Activated CD4-positive, alpha-beta T cell treated with anti-CD3 and anti-CD28 coated beads, Interleukin-10, Interleukin-2, amounts not matched to agents 100 ng/mL and 50 ng/mL, durations not matched to agents 16 hours and 8 hours (primary cell): ENCODE measurements at regions not wholly inside any gene's neighbourhood (a gene's known extent, or its start where the extent isn't known, plus 50 kb on each side); places are given as distances from the start of the nearest gene placed in this dataset.

Experiments used
- DNase-seq: peaks from one replicate; pipeline ENCODE4 v3.0.0-alpha.2; 2020

- no peak for DNase-seq
Measured at GRCh38 chr12:84660139-84660538, 252.5 kb downstream of the SLC6A15 start.

GRCh38 chr12:84658877-84659276 is 253.7 kb downstream of the SLC6A15 start:
- no peak for DNase-seq

DNA sequence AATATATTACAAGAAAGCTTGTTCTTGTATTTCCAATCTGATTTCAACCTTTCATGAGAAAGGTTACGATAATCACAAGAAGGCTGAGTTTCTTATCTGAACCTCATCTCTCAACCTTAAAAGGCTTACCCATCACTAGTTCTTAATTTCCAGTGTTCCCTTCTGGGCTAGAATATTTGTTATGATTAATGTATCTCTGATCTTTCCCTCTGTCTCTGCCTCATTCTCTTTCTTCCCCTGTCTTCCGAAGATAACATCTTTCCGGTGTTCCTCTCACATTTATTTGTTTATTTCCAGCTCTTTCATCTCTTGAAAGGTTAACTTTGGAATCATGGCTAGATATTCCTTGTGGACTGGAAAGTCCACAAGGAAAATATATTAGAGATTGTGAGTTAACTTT is 255.9 kb downstream of the SLC6A15 start:
- no peak for DNase-seq

GRCh38 chr12:84653482-84653881 is 259.1 kb downstream of the SLC6A15 start:
- no peak for DNase-seq

GRCh38 chr12:84648425-84648824 is 264.2 kb downstream of the SLC6A15 start:
- DNase-seq: no peak

GRCh38 chr12:84644908-84645307 is 267.7 kb downstream of the SLC6A15 start:
- no peak for DNase-seq

GRCh38 chr12:84643993-84644392 is 268.6 kb downstream of the SLC6A15 start:
- DNase-seq: no peak

DNA sequence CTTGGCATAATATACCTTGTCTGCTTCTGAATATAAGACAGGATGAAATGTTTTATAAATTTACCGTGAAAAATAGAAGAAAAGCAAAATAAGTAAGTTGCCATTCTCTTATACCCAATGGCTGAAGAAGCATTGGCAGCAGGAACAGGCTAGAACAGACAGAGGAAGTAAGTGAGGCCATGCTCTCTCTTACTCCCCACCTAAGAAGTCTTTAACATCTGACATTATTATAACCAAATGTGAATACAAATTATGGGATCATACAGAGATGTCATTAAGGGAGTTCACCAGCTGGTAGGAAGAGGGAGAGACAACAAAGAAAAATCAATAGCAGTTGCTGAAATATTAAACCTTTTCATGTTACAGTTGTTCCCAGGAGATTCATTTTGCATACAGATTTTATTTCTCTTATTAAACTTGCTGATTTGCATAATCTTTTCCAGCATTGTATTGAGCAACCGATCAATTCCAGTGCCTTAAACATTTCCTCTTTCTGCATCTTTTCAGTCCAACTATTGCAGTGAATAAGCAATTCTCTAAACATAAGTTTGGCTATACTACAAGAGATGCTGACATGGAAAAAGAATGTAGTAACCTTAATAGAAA is 270.6 kb downstream of the SLC6A15 start:
- DNase-seq: no peak

- DNase-seq: no peak
Measured at GRCh38 chr12:84638811-84639368, 273.7 kb downstream of the SLC6A15 start.

GRCh38 chr12:84637926-84638325 is 274.7 kb downstream of the SLC6A15 start:
- no peak for DNase-seq

DNA sequence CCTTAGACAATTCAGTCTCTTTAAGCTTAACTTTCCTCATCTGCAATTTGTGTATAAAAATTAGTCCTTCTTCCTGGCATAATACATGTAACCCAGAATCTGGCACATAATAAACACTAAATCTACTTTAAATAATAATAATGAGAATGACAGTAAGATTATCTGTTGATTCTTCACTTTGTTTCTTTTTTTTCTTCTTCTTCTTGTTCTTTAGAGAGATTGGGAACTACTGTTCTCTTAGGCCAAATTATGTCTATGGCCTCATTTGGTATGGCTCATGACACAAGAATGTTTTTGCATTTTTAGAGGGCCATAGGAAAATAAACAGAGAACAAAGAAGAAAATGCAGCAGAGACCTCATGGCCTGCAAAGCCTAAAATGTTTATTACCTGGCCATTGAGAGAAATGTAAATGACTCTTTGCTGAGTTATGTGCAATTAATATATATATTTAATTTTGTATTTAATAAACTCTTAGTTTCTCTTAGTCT is 275.8 kb downstream of the SLC6A15 start:
- DNase-seq: no peak

DNA sequence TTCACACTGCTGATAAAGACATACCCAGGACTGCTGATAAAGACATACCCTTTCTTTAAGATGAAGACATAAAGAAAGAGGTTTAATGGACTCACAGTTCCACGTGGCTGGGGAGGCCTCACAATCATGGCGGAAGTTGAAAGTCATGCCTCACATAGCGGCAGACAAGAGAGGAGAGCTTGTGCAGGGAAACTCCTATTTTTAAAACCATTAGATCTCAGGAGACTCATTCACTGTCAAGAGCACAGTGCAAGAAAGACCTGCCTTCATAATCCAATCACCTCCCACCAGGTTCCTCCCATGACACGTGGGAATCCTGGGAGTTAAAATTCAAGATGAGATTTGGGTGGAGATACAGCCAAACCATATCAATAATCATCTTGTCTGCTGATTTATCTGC is 278.1 kb downstream of the SLC6A15 start:
- DNase-seq: no peak

DNA sequence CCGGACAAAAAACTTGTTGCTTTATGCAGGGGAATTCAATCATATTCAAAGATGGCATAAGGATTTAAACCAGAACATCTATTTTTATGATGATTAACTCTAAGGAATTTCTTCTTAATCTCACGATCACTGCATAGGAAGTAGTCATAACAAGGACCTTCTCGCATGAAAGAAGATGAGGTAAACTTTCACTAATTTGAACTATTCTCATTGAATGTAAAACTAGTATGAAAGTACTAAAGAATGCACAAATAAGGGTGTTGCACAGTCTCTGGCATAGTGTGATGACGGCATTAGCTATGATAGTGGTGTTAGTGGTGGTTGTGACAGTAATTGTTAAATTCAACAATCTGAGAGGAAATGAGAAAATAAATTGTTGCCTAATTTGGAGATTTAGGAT is 280.0 kb downstream of the SLC6A15 start:
- DNase-seq: no peak

- no peak for DNase-seq
Measured at GRCh38 chr12:84631020-84631419, 281.6 kb downstream of the SLC6A15 start.

GRCh38 chr12:84627593-84627992 is 285.0 kb downstream of the SLC6A15 start:
- no peak for DNase-seq

- no peak for DNase-seq
Measured at GRCh38 chr12:84624601-84625000, 288.0 kb downstream of the SLC6A15 start.

GRCh38 chr12:84619053-84619571 is 293.5 kb downstream of the SLC6A15 start:
- DNase-seq: no peak

DNA sequence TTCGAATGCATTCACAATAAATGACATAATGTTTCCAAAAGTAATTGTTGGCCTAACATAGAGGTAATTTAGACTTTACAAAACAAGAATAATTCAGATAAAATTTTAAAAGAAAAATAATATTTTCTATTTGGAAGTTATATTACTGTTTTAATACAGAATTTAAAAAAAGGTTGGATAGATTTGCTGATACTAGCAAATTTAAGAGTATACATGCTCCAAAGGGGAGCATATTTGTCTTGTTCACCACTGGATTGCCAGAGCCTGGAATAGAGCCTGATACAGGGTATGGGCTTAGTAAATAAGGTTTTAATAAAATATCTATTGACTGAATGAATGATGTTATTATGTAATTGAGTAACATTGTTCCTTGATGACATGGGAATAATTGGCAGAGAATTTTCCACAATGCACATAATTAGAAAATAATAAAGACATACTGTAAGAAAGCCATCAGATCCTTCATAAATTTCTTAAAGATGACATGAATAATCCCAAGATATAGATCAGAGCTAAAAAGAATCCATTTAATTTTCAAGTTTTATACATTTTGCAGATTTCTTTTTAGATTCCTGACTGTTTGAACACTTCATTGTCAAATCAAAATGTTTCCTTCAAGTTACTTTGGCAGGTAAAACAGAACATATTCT is 305.3 kb downstream of the SLC6A15 start:
- DNase-seq: no peak

GRCh38 chr12:84605983-84606382 is 306.6 kb downstream of the SLC6A15 start:
- DNase-seq: no peak

GRCh38 chr12:84604551-84604950 is 308.0 kb downstream of the SLC6A15 start:
- DNase-seq: no peak

DNA sequence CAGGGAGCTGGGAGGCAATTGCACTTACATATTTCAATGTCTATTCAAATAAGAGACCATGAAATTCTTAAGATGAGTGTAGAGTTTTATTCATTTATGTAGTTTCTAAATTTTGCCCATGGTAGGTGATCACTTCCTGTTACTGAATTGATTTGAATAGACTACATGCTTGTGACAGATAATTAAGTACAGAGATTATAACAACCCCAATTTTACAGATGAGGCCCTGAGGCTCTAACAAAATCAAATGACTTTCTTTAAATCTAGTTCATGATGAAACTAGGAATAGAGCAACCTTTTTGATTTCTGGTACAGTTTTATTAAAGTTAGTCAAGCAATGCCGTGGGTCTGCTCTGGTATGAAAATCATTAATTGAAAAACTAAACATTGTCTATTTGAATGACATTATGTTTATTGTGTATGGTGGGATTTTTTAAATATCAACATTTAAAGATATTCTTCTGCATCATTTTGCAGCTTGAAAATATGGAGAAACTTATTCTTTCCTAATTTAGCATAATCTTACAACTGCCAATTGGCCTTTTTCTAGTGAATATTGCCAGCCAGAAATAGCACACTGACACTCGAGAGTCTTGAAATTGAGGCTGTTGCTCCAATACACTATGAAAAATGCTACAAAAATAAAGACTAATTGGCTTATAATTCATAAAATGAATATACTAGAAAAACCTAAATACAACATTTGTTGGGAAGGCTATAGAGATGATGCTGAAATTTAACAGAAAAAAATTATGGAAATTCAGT is 308.9 kb downstream of the SLC6A15 start:
- no peak for DNase-seq

- DNase-seq: no peak
Measured at GRCh38 chr12:84601483-84601882, 311.1 kb downstream of the SLC6A15 start.

- no peak for DNase-seq
Measured at GRCh38 chr12:84599539-84599938, 313.1 kb downstream of the SLC6A15 start.

DNA sequence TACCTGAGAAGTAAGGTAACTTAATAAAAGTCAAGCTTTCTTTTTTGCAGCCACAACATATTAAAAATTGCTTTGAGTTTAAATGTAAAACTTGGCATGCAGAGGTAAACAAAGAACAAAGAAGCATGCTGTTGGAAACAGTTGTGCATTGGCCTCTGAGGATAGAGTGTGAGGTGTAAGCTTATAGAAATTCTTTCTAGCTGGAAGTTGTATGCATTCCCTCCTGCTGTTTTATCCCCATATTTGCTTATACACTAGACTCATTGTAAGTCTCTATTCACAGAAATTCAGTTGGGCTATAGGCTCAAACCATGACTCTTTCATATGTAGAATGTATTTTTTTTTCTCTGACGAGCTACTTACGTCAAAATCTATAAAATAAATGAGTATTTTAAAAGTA is 316.3 kb downstream of the SLC6A15 start:
- DNase-seq: no peak
